Activated CD4-positive, alpha-beta T cell treated with anti-CD3 and anti-CD28 coated beads for 4 hours (primary cell): ENCODE measurements at regions not wholly inside any gene's neighbourhood (a gene's known extent, or its start where the extent isn't known, plus 50 kb on each side); places are given as distances from the start of the nearest gene placed in this dataset.

Experiments used
- DNase-seq, 2 donors: peaks; one replicate each; pipeline ENCODE4 v3.0.0-alpha.2; 2020

GRCh38 chr5:68408345-68408871 is 192.9 kb downstream of the PIK3R1 start:
- DNase-seq = no peak

GRCh38 chr5:68409259-68409658 is 193.7 kb downstream of the PIK3R1 start:
- DNase-seq = no peak

- no peak for DNase-seq
These were observed 195.6 kb downstream of the PIK3R1 start for GRCh38 chr5:68411161-68411560.

GRCh38 chr5:68415177-68416085 is 199.9 kb downstream of the PIK3R1 start:
- no peak for DNase-seq

GRCh38 chr5:68416714-68417113 is 201.2 kb downstream of the PIK3R1 start:
- DNase-seq = no peak

- no peak for DNase-seq
These were observed 202.6 kb downstream of the PIK3R1 start for GRCh38 chr5:68418201-68418600.

GRCh38 chr5:68418680-68419079 is 203.1 kb downstream of the PIK3R1 start:
- no peak for DNase-seq

- DNase-seq = no peak
These were observed 203.6 kb downstream of the PIK3R1 start for GRCh38 chr5:68419081-68419636.

- DNase-seq = no peak
These were observed 204.3 kb downstream of the PIK3R1 start for GRCh38 chr5:68419637-68420452.

- DNase-seq = no peak
These were observed 205.2 kb downstream of the PIK3R1 start for GRCh38 chr5:68420476-68421344.

- no peak for DNase-seq
These were observed 206.1 kb downstream of the PIK3R1 start for GRCh38 chr5:68421485-68422220.

GRCh38 chr5:68423154-68423811 is 207.7 kb downstream of the PIK3R1 start:
- no peak for DNase-seq

- DNase-seq = peak; percentile 36 to 50
These were observed 209.4 kb downstream of the PIK3R1 start for GRCh38 chr5:68424799-68425537.

- DNase-seq = no peak
These were observed 211.0 kb downstream of the PIK3R1 start for GRCh38 chr5:68426586-68426985.

- DNase-seq = no peak
These were observed 212.8 kb downstream of the PIK3R1 start for GRCh38 chr5:68428231-68428811.

GRCh38 chr5:68429510-68429909 is 214.0 kb downstream of the PIK3R1 start:
- no peak for DNase-seq

GRCh38 chr5:68430279-68430678 is 214.7 kb downstream of the PIK3R1 start:
- no peak for DNase-seq

- no peak for DNase-seq
These were observed 215.6 kb downstream of the PIK3R1 start for GRCh38 chr5:68431186-68431585.

- DNase-seq = no peak
These were observed 216.2 kb downstream of the PIK3R1 start for GRCh38 chr5:68431601-68432337.
